Activated naive CD8-positive, alpha-beta T cell (primary cell): ENCODE measurements at regions not wholly inside any gene's neighbourhood (a gene's known extent, or its start where the extent isn't known, plus 50 kb on each side); places are given as distances from the start of the nearest gene placed in this dataset.

Experiments used
- H3K27ac Mint-ChIP-seq: one replicate; pipeline ENCODE4 v1.8.0; 2021; ENCODE audit warnings: mixed read lengths
- H3K27me3 Mint-ChIP-seq: one replicate; pipeline ENCODE4 v1.8.0; 2021; ENCODE audit warnings: mixed read lengths
- H3K36me3 Mint-ChIP-seq: one replicate; pipeline ENCODE4 v1.8.0; 2021; ENCODE audit warnings: mixed read lengths
- H3K4me1 Mint-ChIP-seq: one replicate; pipeline ENCODE4 v1.8.0; 2021; ENCODE audit warnings: low read depth, mixed read lengths
- H3K4me3 Mint-ChIP-seq: one replicate; pipeline ENCODE4 v1.8.0; 2021; ENCODE audit warnings: mild to moderate bottlenecking, mixed read lengths
- H3K9me3 Mint-ChIP-seq: one replicate; pipeline ENCODE4 v1.8.0; 2021; ENCODE audit warnings: low read depth, mixed read lengths

DNA sequence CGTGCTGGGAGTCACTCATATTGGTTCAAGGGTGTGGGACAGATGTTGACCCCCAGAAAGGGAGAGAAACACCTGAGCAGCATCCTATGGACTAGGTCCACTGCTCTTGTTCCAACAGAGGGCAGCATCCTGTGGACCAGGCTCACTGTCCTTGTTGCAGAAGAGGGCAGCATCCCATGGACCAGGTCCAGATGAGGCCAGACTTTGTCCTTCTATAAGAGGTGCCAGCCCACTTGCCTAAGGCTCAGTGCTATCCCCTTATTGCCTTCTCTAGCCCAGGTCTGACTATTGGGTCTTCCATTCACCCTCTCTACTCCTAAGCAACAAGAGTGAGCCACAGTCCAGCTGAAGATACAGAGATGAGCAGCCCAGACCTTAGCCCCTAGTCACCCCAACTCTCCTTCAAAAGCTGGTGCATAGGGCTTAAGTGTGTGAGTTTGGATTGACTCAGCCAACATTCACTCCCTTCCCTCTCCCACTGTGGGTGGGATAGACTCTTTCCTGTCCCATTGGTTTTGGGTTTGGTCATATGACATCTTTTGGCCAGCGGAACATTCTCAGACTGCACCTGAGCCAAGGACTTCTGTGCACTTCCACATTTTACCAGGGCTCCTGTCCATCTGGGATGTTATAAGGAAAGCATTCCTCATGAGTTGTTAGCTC, 132.4 kb upstream of the GPC1 start:
- Mint-ChIP-seq H3K4me3 (no peak overlapping the region), H3K27me3 (peaks cover 5% of the 10 kb centered on the region), H3K36me3 (no peaks in the 10 kb centered on the region), H3K27ac (no peak overlapping the region), H3K4me1 (no peaks in the 10 kb centered on the region), H3K9me3 (no peaks in the 10 kb centered on the region)

DNA sequence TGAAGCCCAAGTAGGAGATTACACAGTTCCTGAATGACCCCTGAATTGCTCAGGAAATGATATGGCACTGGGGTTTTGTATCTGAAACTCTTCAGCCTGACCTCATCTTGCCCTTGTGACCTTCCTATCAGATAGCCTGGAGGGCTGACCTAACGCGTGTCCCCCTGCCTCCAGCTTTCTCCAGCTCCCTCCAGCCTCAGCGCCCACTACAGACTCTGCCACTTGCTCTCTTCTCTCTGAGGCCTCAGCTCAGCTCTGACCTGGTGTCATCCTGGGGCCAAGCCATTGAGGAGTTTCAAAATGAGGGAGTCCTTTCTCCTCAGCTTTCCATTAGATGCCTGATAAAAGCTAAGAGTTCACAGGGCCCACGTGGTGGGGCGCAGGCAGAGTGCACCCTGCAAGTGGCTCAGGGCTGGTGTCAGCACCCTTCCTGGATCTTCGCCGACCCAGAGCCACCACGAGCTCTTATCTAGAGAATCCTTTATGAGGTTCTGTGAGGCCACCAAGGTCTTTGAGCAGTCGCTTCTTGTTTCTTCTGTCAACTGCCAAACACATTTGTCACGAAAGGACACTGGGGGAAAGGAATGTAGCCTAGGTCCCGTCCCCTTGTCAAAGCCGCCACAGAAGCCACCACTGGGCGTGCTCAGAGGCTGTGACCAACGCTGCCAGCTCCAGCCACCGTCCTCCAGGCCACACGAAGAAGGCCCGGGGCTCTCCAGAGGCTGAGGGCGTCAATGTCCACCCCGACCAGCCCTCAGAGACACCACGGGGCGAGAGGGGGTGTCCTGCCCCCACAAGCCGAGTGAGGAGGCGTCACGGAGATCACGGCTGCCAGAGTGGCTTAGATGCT, 131.3 kb upstream of the GPC1 start:
- Mint-ChIP-seq H3K9me3 (no peaks in the 10 kb centered on the region), H3K27me3 (peaks cover 5% of the 10 kb centered on the region), H3K4me3 (no peak overlapping the region), H3K36me3 (no peaks in the 10 kb centered on the region), H3K27ac (no peak overlapping the region), H3K4me1 (no peaks in the 10 kb centered on the region)

DNA sequence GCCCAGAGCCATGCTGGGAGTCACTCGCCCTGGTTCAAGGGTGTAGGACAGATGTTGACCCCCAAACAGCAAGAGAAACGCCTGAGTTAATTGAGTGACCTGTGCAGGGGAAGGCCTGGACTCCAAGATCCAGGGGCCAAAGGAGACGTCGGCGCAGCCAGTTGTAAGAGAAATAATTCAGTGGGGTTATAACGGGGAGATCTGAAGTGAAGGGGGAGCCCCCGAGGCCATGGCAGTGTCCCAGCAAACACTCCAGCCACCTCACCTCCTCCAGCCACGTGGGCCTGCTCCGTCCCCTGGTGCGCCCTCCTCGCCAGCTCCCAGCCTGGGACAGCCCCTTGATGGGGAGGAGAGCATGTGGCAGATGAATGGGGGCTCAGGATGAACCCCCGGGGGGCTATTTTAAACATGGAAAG, 130.7 kb upstream of the GPC1 start:
- Mint-ChIP-seq H3K9me3 (no peaks in the 10 kb centered on the region), H3K4me3 (no peak overlapping the region), H3K27me3 (peaks cover 5% of the 10 kb centered on the region), H3K4me1 (no peaks in the 10 kb centered on the region), H3K36me3 (no peaks in the 10 kb centered on the region), H3K27ac (no peak overlapping the region)

DNA sequence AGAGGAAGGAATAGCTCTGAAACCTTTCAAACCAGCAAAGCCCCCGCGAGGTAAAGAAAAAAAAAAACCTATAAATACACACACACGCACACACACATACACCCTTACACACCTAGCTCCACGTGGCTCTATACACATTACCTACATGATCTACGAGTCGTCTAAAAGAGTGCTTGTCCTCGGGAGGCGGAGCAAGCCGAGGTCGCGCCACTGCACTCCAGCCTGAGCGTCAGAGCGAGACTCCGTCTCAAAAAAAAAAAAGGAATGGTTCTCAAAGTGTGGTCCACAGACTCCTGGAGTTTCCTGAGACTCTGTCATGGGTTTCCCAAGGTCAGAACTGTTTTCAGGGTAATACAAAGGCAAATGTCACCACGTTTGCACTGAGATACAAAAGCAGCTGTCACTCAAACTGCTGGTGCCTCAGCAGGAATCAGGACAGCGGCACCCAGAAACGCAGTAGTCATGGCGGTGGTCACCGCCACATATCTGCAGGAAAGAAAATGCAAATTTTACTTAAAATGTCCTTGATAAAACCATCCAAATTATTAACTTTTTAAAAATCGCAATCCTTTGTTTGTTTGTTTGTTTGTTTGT, 130.0 kb upstream of the GPC1 start:
- Mint-ChIP-seq H3K4me3 (no peak overlapping the region), H3K27me3 (peaks cover 5% of the 10 kb centered on the region), H3K36me3 (no peaks in the 10 kb centered on the region), H3K9me3 (no peaks in the 10 kb centered on the region), H3K27ac (no peak overlapping the region), H3K4me1 (no peaks in the 10 kb centered on the region)

DNA sequence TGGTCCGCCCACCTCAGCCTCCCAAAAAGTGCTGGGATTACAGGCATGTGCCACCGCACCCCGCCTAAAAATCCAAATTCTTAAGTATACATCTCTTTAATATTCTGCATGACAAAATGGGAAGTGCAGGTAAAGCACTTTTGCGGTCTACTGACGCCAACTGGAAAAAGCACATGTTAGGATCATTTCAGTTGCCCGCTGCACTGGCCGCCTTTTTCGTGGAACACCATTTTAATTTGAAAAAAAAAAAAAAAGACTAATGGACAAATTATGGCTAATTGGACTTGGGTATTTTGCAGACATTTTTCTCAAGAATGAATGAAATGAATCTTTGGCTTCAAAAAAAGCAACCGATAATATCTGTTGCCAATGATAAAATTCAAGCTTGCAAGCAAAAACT, 129.3 kb upstream of the GPC1 start:
- no peak overlapping the region for H3K4me3 Mint-ChIP-seq
- H3K36me3 Mint-ChIP-seq = no peaks in the 10 kb centered on the region
- H3K4me1 Mint-ChIP-seq = no peaks in the 10 kb centered on the region
- peaks cover 5% of the 10 kb centered on the region for H3K27me3 Mint-ChIP-seq
- H3K9me3 Mint-ChIP-seq = no peaks in the 10 kb centered on the region
- H3K27ac Mint-ChIP-seq = no peak overlapping the region

DNA sequence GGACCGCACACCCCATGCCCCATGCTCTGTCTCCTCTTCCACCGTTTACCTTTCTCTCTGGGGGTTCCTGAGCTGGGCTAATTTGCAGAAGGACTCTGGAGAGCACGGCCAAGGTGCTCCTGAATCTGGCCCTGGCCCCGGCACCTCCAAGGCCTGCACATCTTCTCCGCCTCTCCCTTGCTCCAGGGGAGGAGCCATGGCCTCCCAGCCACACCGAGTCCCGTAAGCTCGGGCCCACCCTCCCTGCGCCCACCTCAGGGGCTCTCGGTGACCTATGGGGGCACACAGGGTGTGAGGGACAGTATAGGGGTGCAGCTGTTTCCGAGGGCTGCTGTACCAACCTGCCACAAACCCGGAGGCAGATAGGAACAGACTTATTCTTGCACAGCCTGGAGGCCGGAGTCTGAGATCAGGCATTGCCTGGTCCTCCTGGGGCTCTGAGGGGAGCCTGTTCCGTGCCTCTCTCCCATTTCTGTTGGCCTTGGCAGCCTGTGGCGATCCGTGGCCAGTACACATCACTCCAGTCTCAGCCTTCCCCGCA, 127.3 kb upstream of the GPC1 start:
- H3K4me3 Mint-ChIP-seq = no peak overlapping the region
- peaks cover 8% of the 10 kb centered on the region for H3K27me3 Mint-ChIP-seq
- H3K27ac Mint-ChIP-seq = no peak overlapping the region
- H3K9me3 Mint-ChIP-seq = no peaks in the 10 kb centered on the region
- no peaks in the 10 kb centered on the region for H3K36me3 Mint-ChIP-seq
- H3K4me1 Mint-ChIP-seq = no peaks in the 10 kb centered on the region

DNA sequence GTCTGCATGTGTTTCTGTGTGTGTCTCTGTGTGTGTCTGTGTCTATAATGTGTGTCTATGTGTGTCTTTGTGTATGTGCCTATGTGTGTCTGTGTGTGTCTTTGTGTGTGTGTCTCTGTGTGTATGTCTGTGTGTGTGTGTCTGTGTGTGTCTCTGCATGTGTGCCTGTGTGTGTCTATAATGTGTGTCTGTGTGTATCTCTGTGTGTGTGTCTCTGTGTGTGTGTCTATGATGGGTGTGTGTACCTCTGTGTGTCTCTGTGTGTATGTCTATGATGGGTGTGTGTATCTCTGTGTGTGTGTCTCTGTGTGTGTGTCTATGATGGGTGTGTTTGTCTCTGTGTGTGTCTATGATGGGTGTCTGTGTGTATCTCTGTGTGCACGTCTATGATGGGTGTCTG, 126.2 kb upstream of the GPC1 start:
- no peaks in the 10 kb centered on the region for H3K4me1 Mint-ChIP-seq
- H3K36me3 Mint-ChIP-seq = no peaks in the 10 kb centered on the region
- H3K4me3 Mint-ChIP-seq = no peak overlapping the region
- no peak overlapping the region for H3K27ac Mint-ChIP-seq
- H3K27me3 Mint-ChIP-seq = peaks cover 4% of the 10 kb centered on the region
- H3K9me3 Mint-ChIP-seq = no peaks in the 10 kb centered on the region

DNA sequence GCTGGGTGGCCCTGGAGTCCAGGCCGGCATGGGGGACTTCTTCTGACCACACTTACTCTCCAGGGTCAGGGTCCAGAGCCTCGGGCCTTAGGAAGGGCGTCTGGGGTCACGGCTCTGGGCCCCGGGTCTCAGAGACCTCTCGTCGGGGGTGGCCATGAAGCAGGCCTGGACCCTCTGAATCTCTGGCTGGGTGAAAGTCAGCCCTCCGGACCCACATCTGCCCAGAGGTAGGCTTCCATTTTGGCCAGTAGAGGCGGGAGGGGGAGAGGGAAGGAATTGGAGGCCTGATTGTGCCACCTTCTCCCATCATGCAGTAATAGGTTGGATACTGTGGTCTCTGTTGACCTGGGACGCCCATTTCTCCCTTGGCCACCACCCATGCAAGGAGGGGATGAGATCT, 125.3 kb upstream of the GPC1 start:
- no peaks in the 10 kb centered on the region for H3K4me1 Mint-ChIP-seq
- no peaks in the 10 kb centered on the region for H3K9me3 Mint-ChIP-seq
- no peaks in the 10 kb centered on the region for H3K36me3 Mint-ChIP-seq
- H3K4me3 Mint-ChIP-seq = no peak overlapping the region
- H3K27ac Mint-ChIP-seq = no peak overlapping the region
- peaks cover 6% of the 10 kb centered on the region for H3K27me3 Mint-ChIP-seq

DNA sequence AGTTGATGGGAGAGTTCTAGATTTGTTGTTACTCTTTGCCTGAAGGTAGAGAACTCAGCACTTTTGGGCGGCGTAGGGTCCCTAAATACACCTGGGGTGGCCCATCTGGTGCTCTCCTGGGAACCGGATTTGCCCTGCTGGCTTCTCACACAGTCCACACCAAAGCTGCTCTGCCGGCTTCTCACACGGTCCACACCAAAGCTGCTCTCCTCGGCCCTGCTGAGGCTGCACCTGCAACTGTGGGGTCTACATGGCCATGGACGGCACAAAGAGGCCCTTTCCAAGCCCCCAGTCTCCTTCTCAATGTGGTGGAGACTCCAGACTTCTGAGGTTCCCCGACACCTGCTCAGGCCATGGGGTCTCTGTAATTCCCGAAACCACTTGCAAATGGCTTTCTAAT, 124.8 kb upstream of the GPC1 start:
- Mint-ChIP-seq H3K27ac (no peak overlapping the region), H3K4me3 (no peak overlapping the region), H3K4me1 (no peaks in the 10 kb centered on the region), H3K27me3 (peaks cover 6% of the 10 kb centered on the region), H3K9me3 (no peaks in the 10 kb centered on the region), H3K36me3 (no peaks in the 10 kb centered on the region)

DNA sequence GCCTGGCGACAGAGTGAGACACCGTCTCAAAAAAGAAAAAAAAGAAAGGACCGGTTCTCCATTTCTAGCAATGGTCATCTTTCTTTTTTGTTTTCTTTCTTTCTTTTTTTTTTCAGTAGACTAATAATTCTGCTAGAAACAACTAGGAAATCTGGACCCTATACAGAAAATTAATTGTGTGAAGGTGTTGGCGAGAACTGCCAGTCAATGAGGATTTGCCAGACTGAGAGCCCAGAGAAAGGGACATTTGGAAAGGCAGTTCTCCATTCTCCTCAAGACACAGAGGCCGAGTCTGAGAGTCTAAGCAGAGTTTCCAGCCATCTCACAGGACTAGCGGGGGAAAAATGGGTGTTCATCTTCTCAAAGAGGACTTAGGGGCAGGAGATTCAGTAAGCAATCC, 123.6 kb upstream of the GPC1 start:
- no peaks in the 10 kb centered on the region for H3K36me3 Mint-ChIP-seq
- H3K27ac Mint-ChIP-seq = no peak overlapping the region
- H3K4me3 Mint-ChIP-seq = no peak overlapping the region
- no peaks in the 10 kb centered on the region for H3K9me3 Mint-ChIP-seq
- peaks cover 11% of the 10 kb centered on the region for H3K27me3 Mint-ChIP-seq
- H3K4me1 Mint-ChIP-seq = no peaks in the 10 kb centered on the region

DNA sequence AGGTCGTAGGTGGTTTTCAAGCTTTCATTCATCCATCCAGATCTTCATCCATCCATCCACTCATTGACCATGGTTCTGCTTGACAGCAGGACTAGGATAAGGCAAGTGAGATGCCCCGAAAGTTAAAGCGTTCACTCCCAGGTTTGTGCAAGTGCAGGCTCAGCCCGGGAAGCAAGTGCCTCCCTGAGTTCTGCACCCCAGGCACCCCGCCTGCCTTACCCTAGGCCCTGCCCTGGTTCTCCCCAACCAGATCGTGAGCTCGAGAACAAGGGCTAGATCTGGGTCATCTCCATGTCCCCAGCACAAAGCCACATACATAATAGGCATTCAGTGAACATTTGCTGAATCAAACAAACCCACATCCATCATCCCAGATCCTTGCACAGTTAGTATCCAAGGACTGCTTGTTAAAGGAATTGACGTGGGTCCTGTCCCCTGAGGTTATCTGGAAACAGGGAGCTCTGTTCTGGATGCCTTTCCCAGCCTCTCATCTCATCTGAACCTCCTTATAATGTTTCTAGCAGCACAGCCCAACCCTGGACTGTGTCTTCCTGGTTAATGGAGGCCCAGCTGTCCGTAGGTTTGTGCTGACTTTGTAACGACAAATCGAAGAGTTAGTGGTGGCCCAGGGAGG, 116.1 kb upstream of the GPC1 start:
- H3K27ac Mint-ChIP-seq = no peak overlapping the region
- H3K9me3 Mint-ChIP-seq = no peaks in the 10 kb centered on the region
- H3K4me1 Mint-ChIP-seq = no peaks in the 10 kb centered on the region
- H3K4me3 Mint-ChIP-seq = no peak overlapping the region
- H3K36me3 Mint-ChIP-seq = no peaks in the 10 kb centered on the region
- peaks cover 13% of the 10 kb centered on the region for H3K27me3 Mint-ChIP-seq

DNA sequence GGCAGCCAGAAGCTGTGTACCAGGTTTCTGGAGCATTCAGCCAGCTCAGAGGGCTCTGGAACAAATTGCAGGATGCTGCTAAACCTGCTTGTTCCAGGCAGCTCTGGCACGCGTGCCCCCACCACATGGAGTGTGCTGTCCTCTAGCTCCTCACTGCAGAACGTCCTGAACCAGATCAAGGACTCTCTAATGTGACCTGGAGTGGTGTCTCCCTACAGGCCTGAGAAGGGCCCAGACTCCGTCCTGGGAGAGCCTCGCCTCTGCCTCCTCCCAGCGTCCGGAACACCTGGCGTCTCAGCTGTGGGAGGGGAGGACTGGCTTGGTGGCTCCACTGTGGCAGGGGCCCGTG, 115.6 kb upstream of the GPC1 start:
- H3K9me3 Mint-ChIP-seq = no peaks in the 10 kb centered on the region
- no peaks in the 10 kb centered on the region for H3K36me3 Mint-ChIP-seq
- H3K27me3 Mint-ChIP-seq = peaks cover 12% of the 10 kb centered on the region
- no peak overlapping the region for H3K4me3 Mint-ChIP-seq
- H3K27ac Mint-ChIP-seq = no peak overlapping the region
- no peaks in the 10 kb centered on the region for H3K4me1 Mint-ChIP-seq

DNA sequence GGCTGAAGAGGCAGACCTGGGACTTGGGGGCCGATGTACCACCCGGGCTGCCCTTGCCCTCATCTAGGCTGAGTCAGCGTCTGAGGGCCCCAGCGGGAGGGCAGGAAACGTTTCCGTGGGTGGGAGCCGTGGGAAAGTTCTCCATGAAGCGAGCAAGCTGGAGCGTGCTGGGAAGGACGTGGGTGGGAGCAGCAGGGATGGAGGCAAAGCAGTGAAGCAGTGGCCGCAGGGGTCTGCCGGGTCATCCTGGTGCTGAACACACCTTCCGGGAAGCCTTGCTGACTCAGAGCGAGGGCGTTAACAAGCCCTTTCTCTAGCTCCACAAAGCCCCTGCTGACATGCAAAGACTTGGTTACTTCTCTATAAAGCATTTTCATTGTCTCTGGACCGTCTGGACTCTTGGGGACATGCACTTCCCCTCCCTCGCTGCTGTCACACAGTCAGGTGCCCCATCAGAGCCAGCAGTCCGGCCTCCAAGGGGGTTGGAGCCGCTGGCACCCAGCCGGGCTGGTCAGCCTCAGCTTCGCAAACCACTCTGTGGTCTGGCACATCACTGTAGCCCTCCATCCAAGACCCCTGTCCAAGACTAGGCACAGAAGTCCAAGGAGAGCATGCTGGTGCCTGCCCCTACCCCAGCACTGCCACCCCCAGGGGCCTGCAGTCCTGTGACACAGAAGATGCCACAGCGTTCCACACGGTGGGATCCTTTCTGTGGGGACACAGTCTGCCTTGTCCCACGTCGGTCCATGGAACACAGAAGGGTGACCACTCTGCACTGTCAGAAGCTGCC, 115.1 kb upstream of the GPC1 start:
- Mint-ChIP-seq H3K27ac (no peak overlapping the region), H3K9me3 (no peaks in the 10 kb centered on the region), H3K27me3 (peaks cover 12% of the 10 kb centered on the region), H3K4me3 (no peak overlapping the region), H3K36me3 (no peaks in the 10 kb centered on the region), H3K4me1 (no peaks in the 10 kb centered on the region)

DNA sequence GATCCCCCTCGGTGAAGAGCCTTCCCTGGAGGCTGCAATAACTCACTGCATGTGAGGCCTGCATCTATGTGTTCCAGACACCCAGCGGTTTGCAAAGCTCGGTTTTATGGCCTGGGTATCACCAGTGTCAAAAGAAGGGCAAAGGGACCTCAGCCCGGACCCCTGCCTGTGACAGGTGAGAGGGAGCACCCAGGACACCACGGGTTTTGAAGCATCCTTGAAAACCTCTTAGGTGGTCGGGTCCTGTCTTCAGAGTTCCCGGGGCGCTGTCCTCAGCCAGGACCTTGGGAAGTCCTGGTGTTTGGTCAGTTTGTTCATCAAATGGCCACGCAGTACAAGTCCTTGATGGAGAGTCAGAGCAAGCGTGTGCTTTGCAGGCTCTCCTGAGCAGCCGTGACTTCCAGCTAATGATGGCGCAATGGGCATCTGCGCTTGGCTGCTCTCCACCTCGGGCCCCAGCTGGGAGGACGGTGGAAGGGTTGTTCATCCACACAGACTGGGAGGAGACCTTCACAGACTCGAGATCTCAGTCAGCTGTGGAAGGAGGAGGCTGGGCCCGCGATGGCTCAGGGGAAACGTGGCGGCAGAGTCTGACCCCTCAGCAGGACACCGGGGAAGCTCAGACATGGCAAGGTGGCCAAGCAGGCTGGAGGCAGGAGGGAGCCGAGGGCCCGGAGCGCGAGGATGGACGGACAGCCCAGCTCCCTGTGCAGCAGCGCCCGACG, 113.1 kb upstream of the GPC1 start:
- no peaks in the 10 kb centered on the region for H3K9me3 Mint-ChIP-seq
- H3K4me1 Mint-ChIP-seq = no peaks in the 10 kb centered on the region
- peaks cover 3% of the 10 kb centered on the region for H3K27me3 Mint-ChIP-seq
- no peak overlapping the region for H3K27ac Mint-ChIP-seq
- no peak overlapping the region for H3K4me3 Mint-ChIP-seq
- no peaks in the 10 kb centered on the region for H3K36me3 Mint-ChIP-seq
